K562 (cell line): ENCODE measurements at regions not wholly inside any gene's neighbourhood (a gene's known extent, or its start where the extent isn't known, plus 50 kb on each side); places are given as distances from the start of the nearest gene placed in this dataset.

Experiments used
- ATAC-seq: fragments of 200-7000 bp; cut with Tn5 transposase; 3 replicates; pipeline ENCODE4 v1.9.1; 2020; ENCODE audit warnings: moderate library complexity
- BruUV-seq: library from RNA; stranded (reverse); fragments of 400-500 nt; replicated peaks from 2 replicates; lab custom pipeline; 2021; lab: Mats Ljungman, UMichigan
- CTCF ChIA-PET: fragments of 300-600 bp; formaldehyde crosslinking; extraction: SDS; loops from one replicate; lab custom pipeline; 2021; ENCODE audit warnings: low intra/inter-chr PET ratio; lab: Yijun Ruan, JAX
- POLR2A ChIA-PET: fragments of 300-600, 350-650 bp; sonication (Branson Sonifier 250); formaldehyde crosslinking; extraction: SDS; loops from one replicate; lab custom pipeline; 2021; ENCODE audit warnings: antibody characterized with exemption, inconsistent platforms; lab: Yijun Ruan, JAX
- DNase-seq, 4 experiments: peaks; one replicate each; pipeline versions ENCODE4 v3.0.0 to v3.0.0-alpha.2; 2011 to 2018; ENCODE audit warnings: low spot score in 3 of 4, mixed read lengths in 3 of 4; ENCODE audit errors: extremely low read depth in 1 of 4
- FAIRE-seq: peaks from 2 replicates; lab custom pipeline; 2011; peaks lifted over from hg19 to GRCh38; lab: Jason Lieb, UNC
- H2AFZ ChIP-seq: 2 replicates; pipeline ENCODE4 v1.6.0; 2011; ENCODE audit warnings: low read depth, low read length, control low read depth, inconsistent platforms
- H3K27ac ChIP-seq: fragments of 200-600 bp; 3 replicates; pipeline ENCODE4 v1.8.0; 2011; ENCODE audit warnings: low read depth, mild to moderate bottlenecking, control low read depth, inconsistent platforms, low read length, moderate library complexity, mixed read lengths; ENCODE audit errors: extremely low read depth
- H3K27me3 ChIP-seq, 2 experiments: fragments of 300-600 bp in 1 of 2; 2 replicates in 1 of 2; 3 replicates in 1 of 2; pipeline versions ENCODE4 v1.6.0 to v1.8.0; 2011; ENCODE audit warnings: inconsistent platforms in 2 of 2, low read length in 2 of 2, mild to moderate bottlenecking in 1 of 2, mixed read lengths in 1 of 2, moderate library complexity in 1 of 2; ENCODE audit not compliant: control insufficient read depth in 2 of 2, insufficient read depth in 2 of 2
- H3K36me3 ChIP-seq: fragments of 300-600 bp; 3 replicates; pipeline ENCODE4 v1.8.0; 2011; ENCODE audit warnings: mild to moderate bottlenecking, low read length, inconsistent platforms; ENCODE audit not compliant: control insufficient read depth, insufficient read depth
- H3K4me1 ChIP-seq, 2 experiments: fragments of 200-600 bp in 1 of 2; replicated peaks in 1 of 2; 2 replicates in 1 of 2; 3 replicates in 1 of 2; pipeline versions ENCODE4 v1.5.1 to v1.8.0; 2011; ENCODE audit warnings: inconsistent platforms in 2 of 2, low read length in 2 of 2, mild to moderate bottlenecking in 1 of 2, mixed read lengths in 1 of 2, moderate library complexity in 1 of 2; ENCODE audit not compliant: control insufficient read depth in 2 of 2, insufficient read depth in 2 of 2
- H3K4me2 ChIP-seq: 2 replicates; pipeline ENCODE4 v1.6.1; 2011; ENCODE audit warnings: low read length, control low read depth, inconsistent platforms, mixed read lengths; ENCODE audit not compliant: insufficient read depth
- H3K4me3 ChIP-seq: fragments of 200-600 bp; sonication (generic), shearing (Covaris generic); 2 replicates; pipeline ENCODE4 v1.5.1; 2016; ENCODE audit warnings: control low read depth, inconsistent platforms
- H3K79me2 ChIP-seq: fragments of 200-600 bp; 3 replicates; pipeline ENCODE4 v1.8.0; 2011; ENCODE audit warnings: low read length, inconsistent platforms; ENCODE audit not compliant: control insufficient read depth, insufficient read depth
- H3K9ac ChIP-seq, 2 experiments: 2 replicates each; pipeline versions ENCODE4 v1.6.0 to v1.6.1; 2011; ENCODE audit warnings: low read depth in 2 of 2, low read length in 2 of 2, control low read depth in 1 of 2, inconsistent platforms in 1 of 2, mild to moderate bottlenecking in 1 of 2, mixed read lengths in 1 of 2; ENCODE audit not compliant: insufficient read depth in 1 of 2
- H3K9me1 ChIP-seq: one replicate; pipeline ENCODE4 v1.6.0; 2011; ENCODE audit warnings: inconsistent platforms, mild to moderate bottlenecking, low read length, moderate library complexity; ENCODE audit not compliant: control insufficient read depth, insufficient read depth
- H3K9me3 ChIP-seq: replicated peaks from 2 replicates; pipeline ENCODE4 v1.5.1; 2011; ENCODE audit warnings: low read depth, low read length, inconsistent platforms; ENCODE audit not compliant: control insufficient read depth, insufficient read depth
- H4K20me1 ChIP-seq: replicated peaks from 2 replicates; pipeline ENCODE4 v1.6.1; 2011; ENCODE audit warnings: low read length, inconsistent platforms, mixed read lengths; ENCODE audit not compliant: control insufficient read depth, insufficient read depth
- BHLHE40 ChIP-seq: IDR thresholded peaks from 2 replicates; pipeline ENCODE4 v1.6.1; 2011; ENCODE audit warnings: low read length, improper control_type of control experiment
- CEBPG ChIP-seq, 3 experiments: fragments of 200-800 bp in 1 of 3; sonication (Bioruptor generic) in 1 of 3; sonication (generic) in 1 of 3; formaldehyde crosslinking in 1 of 3; IDR thresholded peaks in 2 of 3; conservative IDR thresholded peaks in 1 of 3; 2 replicates each; pipeline versions ENCODE4 v1.6.1 to v1.8.0; 2016 to 2022; ENCODE audit warnings: missing compliant biosample characterization in 2 of 3, missing genetic modification characterization in 2 of 3, mild to moderate bottlenecking in 1 of 3, missing genetic modification reagents in 1 of 3
- WGBS: fragments of 100-300 bp; shearing (Covaris generic); methylation state at CpG from one replicate; pipeline ENCODE4 v1.1.6; 2016; ENCODE audit warnings: low coverage, mixed read lengths; ENCODE audit not compliant: insufficient coverage; ENCODE audit errors: missing lambda C conversion rate; 5-methylcytosine and 5-hydroxymethylcytosine counted together
- in situ Hi-C: fragments of 300-500 bp; cut with MboI; formaldehyde crosslinking; loops from 4 replicates; pipeline ENCODE4 v1.15.0; 2018; ENCODE audit warnings: inconsistent platforms, mixed read lengths
- intact Hi-C: fragments of 100-400 bp; cut with micrococcal nuclease; formaldehyde crosslinking; loops from 2 replicates; pipeline ENCODE4 v1.14.2; 2022

DNA sequence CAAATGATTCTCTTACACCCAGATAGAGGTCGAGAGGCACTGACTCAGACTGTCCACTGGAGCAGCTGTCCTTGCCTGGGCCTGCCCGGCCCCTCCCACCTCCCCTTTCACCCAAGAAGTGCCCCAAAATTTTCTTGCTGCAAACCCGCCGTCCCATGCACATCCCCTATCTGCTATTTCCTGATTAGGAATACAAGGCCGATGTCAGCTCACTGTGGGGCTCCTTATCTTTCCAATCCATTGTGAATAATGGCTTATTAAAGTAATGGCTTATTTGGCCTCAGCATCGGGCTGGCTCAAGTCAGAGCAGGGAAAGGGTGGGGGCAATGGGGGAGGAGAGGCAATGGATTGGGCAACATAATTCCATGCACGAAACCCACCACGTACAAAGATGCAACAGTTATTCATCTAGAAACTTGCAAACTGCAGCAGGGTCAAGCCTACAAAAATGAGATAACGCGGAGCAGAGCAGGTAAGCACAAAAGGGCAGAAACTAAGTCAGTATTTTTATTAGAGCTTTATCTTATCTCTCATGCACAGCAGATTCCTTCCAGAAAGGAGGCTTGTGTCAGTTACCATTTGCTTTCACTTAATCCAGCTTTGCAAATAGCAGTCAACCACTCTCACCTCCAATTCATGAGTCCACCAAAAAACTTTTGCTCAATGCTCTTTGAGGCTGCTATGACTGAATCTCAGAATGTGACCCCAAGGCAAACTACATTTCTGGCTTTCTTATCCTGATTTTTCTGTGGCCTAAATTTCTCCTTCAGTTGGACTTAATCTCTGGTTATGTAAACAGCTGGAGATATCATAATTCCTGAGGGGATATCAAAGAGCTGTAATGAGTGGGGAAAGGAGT, 138.2 kb upstream of the OSMR start:
- CTCF ChIA-PET: no interaction called here
- no peak for DNase-seq
- FAIRE-seq: peak; percentile 55
- no peak for ATAC-seq
- no peak overlapping the region for H3K9ac ChIP-seq
- TF ChIP-seq BHLHE40: no peak
- no peak for TF ChIP-seq CEBPG (CRISPR knock-in tag; IDR thresholded peaks at IDR 0.05)
- TF ChIP-seq CEBPG (tag; conservative IDR thresholded peaks at IDR 0.05 in 1 of 2, IDR thresholded peaks at IDR 0.05 in 1 of 2): peak in 1 of 2 experiments; percentile 23; a peak in 1 of 4 replicates
- TF ChIP-seq, all 486 proteins: peak for 1
- POLR2A ChIA-PET: interaction anchor here (1.4 kb wide), 1 partner anchor 8 kb away, joined by 5 read pairs; no protein-coding TSS in a partner anchor
- intact Hi-C loops: no loop called here
- WGBS: under 1% methylated on average over 10 of the region's 10 CpGs
- H3K27ac ChIP-seq: no peak overlapping the region
- in situ Hi-C loops: no loop called here
- H3K4me3 ChIP-seq: no peak overlapping the region
- no peaks in the 10 kb centered on the region for H3K9me1 ChIP-seq
- H4K20me1 ChIP-seq: no peaks in the 10 kb centered on the region
- peaks cover 3 to 5% of the 10 kb centered on the region in 2 experiments; a peak in 1 of 5 replicates for H3K27me3 ChIP-seq
- no peaks in the 10 kb centered on the region for H3K79me2 ChIP-seq
- BruUV-seq: no TSS peak
- no peak overlapping the region for H2AFZ ChIP-seq
- no peak overlapping the region for H3K4me2 ChIP-seq
- H3K9me3 ChIP-seq: no peaks in the 10 kb centered on the region
- H3K4me1 ChIP-seq: no peaks in the 10 kb centered on the region; a peak in 1 of 5 replicates
- no peaks in the 10 kb centered on the region for H3K36me3 ChIP-seq
